Activated T-cell treated with anti-CD3 and anti-CD28 coated beads, Interleukin-2, amount 50 U/mL, for 72 hours (primary cell): ENCODE measurements at regions not wholly inside any gene's neighbourhood (a gene's known extent, or its start where the extent isn't known, plus 50 kb on each side); places are given as distances from the start of the nearest gene placed in this dataset.
A peak's percentile ranks its signal among the peaks of the same experiment; 100 is the strongest.

ENCODE experiments used
- ATAC-seq, 2 donors: fragments of 150-1000 bp; cut with Tn5 transposase; replicated peaks in 1 of 2; 2 replicates each; pipeline ENCODE4 v1.10.0; 2021; ENCODE audit warnings: moderate library complexity in 2 of 2, mild to moderate bottlenecking in 1 of 2
- DNase-seq, 2 donors: peaks; one replicate each; pipeline ENCODE4 v3.0.0; 2021 to 2022; ENCODE audit warnings: mixed read lengths in 1 of 2
- H3K27ac Mint-ChIP-seq: one replicate; pipeline ENCODE4 v1.8.0; 2022; ENCODE audit warnings: mild to moderate bottlenecking, moderate library complexity, mixed read lengths
- H3K27me3 Mint-ChIP-seq: one replicate; pipeline ENCODE4 v1.8.0; 2022; ENCODE audit warnings: low read depth, mixed read lengths
- H3K36me3 Mint-ChIP-seq, 2 donors: one replicate each; pipeline ENCODE4 v1.8.0; 2022; ENCODE audit warnings: mixed read lengths in 2 of 2, mild to moderate bottlenecking in 1 of 2; ENCODE audit not compliant: insufficient read depth in 2 of 2
- H3K4me1 Mint-ChIP-seq: one replicate; pipeline ENCODE4 v1.8.0; 2022; ENCODE audit warnings: low read depth, mixed read lengths
- H3K4me3 Mint-ChIP-seq, 2 donors: one replicate each; pipeline ENCODE4 v1.8.0; 2022; ENCODE audit warnings: mild to moderate bottlenecking in 2 of 2, mixed read lengths in 2 of 2, moderate library complexity in 2 of 2
- H3K9me3 Mint-ChIP-seq, 2 donors: one replicate each; pipeline ENCODE4 v1.8.0; 2022; ENCODE audit warnings: mixed read lengths in 2 of 2

DNA sequence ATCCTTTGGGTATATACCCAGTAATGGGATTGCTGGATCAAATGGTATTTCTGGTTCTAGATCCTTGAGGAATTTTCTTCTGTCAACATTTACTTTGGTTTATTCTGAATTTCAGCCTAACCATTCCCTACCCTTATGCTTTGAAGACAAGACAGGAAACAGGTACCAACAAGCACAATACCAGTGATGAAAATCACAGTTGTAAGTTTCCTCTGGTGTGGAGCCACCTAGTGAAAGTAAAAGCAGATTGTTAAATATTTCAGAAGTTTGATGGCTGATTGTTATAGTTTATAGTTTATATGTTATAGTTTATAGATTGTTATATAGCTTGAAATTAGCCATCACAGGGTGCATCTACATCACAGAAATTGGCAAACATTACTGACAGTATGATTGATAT is 104.5 kb upstream of the AGA start:
- no peaks in the 10 kb centered on the region for H3K4me1 Mint-ChIP-seq
- H3K27me3 Mint-ChIP-seq: no peaks in the 10 kb centered on the region
- DNase-seq (no peak), ATAC-seq (no peak)
- no peak overlapping the region for H3K27ac Mint-ChIP-seq
- H3K4me3 Mint-ChIP-seq: no peak overlapping the region
- peaks cover 0 to 3% of the 10 kb centered on the region in 2 donors for H3K9me3 Mint-ChIP-seq
- H3K36me3 Mint-ChIP-seq: peaks cover 0 to 3% of the 10 kb centered on the region in 2 donors

DNA sequence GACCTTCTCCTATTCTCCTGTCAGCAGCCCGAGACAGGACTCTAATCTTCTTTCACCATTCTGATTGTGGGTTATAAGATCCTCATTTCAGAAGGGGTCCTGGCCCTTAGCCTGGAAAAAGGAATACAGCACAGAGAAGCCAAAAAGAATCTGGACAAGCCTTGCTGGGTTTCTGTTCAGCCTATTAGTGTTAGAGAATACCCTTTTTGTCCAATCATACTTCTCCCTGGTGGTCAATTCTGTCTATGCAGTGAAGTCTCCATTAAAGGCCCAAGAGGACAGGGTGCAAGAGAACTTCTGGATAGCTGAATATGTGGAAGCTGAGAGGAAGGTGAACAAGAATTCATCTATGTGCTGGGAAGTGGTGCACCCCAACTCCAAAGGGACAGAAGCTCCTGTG is 105.7 kb upstream of the AGA start:
- no peak for ATAC-seq
- no peaks in the 10 kb centered on the region for H3K27me3 Mint-ChIP-seq
- H3K4me1 Mint-ChIP-seq: no peaks in the 10 kb centered on the region
- H3K4me3 Mint-ChIP-seq: no peak overlapping the region
- DNase-seq: no peak
- no peak overlapping the region for H3K27ac Mint-ChIP-seq
- H3K36me3 Mint-ChIP-seq: no peaks in the 10 kb centered on the region
- no peaks in the 10 kb centered on the region for H3K9me3 Mint-ChIP-seq

DNA sequence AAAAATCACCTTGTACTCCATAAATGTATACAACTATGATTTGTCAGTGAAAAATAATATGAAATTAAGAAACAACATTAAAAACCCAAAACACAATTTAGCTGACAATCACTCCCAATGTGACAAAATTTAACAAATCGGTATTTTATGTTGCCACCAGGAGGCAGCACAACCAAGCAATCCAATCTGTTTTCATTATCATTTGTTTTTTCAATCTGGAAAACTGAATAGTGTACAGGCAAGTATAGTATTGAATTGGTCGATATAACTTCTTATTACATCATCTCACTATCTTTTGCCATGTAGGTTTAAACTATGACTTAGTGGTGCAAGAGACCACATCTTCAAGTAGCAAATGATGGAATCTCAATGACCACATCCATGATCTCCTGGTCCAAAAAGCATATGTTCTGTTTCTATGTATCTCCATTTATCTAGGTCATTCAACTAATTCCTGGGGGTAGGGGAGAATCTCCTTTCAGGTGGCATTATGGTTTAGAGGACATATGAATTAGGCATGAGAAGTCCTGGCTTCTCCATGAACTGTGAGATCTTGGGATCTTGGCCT is 112.9 kb upstream of the AGA start:
- H3K36me3 Mint-ChIP-seq: no peaks in the 10 kb centered on the region
- no peak overlapping the region for H3K4me3 Mint-ChIP-seq

DNA sequence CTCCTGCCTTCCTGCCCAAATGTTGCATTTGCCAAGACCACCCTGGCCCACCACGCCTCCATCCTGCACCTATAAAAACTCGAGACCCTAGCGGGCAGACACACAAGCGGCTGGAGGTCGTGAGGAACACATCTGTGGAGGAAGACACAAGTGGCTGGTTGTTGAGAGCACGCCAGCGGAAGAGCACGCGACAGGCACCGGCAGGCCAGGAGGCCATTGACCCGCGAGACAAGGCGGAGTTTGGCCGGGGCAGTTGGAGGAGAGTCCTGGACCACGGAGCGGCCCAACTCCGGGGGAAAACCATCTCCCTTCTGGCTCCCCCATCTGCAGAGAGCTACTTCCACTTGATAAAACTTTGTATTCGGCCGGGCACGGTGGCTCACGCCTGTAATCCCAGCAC is 115.2 kb upstream of the AGA start:
- no peaks in the 10 kb centered on the region for H3K9me3 Mint-ChIP-seq
- H3K36me3 Mint-ChIP-seq: no peaks in the 10 kb centered on the region
- H3K4me1 Mint-ChIP-seq: no peaks in the 10 kb centered on the region
- no peak overlapping the region for H3K27ac Mint-ChIP-seq
- ATAC-seq (no peak), DNase-seq (no peak)
- no peak overlapping the region for H3K4me3 Mint-ChIP-seq
- H3K27me3 Mint-ChIP-seq: no peaks in the 10 kb centered on the region

More for the DNA sequence above, 112.9 kb upstream of the AGA start:
- DNase-seq: peak; percentile 7 to 25
- Mint-ChIP-seq H3K27ac (no peak overlapping the region), H3K27me3 (no peaks in the 10 kb centered on the region), H3K9me3 (no peaks in the 10 kb centered on the region), H3K4me1 (no peaks in the 10 kb centered on the region)
- ATAC-seq: no peak

DNA sequence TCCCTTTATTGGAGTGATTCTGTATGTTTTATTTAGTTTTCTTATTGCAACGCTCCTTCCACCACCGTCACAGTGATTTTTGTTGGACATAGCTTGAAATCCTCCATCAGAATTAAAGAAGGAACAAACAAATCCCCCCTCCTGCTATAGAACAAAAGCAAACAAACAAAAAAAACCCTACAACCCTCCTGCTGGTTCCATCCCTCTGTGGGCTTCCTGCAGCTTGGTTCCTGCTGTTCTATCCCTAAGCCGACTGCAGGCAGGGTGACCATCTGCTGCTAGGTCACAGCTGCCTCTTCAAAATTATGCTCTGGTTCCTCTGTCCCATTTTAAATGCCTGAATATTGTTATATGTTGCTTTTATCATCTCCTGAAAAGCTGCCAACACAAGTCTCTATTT is 116.8 kb upstream of the AGA start:
- no peaks in the 10 kb centered on the region for H3K27me3 Mint-ChIP-seq
- ATAC-seq (no peak), DNase-seq (no peak)
- H3K36me3 Mint-ChIP-seq: no peaks in the 10 kb centered on the region
- no peak overlapping the region for H3K4me3 Mint-ChIP-seq
- no peaks in the 10 kb centered on the region for H3K4me1 Mint-ChIP-seq
- H3K27ac Mint-ChIP-seq: no peak overlapping the region
- H3K9me3 Mint-ChIP-seq: no peaks in the 10 kb centered on the region

DNA sequence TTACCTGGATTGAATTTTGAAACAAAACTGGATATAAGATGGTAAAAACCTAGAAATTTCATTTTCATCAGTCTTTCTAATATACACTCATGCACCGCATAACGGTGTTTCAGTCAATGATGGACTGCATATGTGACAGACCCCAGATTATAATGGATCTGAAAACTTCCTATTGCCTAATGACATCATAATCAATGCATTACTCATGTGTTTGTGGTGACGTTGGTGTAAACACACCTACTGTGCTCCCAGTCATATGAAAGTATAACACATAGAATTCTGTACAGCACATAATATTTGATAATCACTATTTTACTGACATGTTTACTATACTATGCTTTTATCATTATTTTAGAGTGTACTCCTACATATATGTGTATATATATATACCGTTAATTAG is 119.9 kb upstream of the AGA start:
- no peaks in the 10 kb centered on the region for H3K9me3 Mint-ChIP-seq
- DNase-seq (no peak), ATAC-seq (no peak)
- H3K27me3 Mint-ChIP-seq: no peaks in the 10 kb centered on the region
- no peak overlapping the region for H3K4me3 Mint-ChIP-seq
- H3K36me3 Mint-ChIP-seq: no peaks in the 10 kb centered on the region
- no peaks in the 10 kb centered on the region for H3K4me1 Mint-ChIP-seq
- H3K27ac Mint-ChIP-seq: no peak overlapping the region

DNA sequence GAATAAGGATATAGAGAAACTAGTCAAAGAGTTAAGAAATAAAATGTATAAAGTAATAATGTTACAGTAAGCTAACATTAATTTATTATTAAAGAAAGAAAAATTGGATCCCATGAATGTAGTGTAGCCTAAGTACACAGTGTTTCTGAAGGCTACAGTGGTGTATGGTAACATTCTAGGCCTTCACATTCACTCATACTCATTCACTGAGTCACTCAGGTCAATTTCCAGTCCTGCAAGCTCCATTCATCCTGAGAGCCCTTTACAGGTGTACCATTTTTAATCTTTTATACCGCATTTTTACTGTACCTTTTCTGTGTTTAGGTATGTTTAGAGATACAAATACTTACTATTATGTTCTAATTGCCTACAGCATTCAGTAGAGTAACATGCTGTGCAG is 120.6 kb upstream of the AGA start:
- Mint-ChIP-seq H3K36me3 (no peaks in the 10 kb centered on the region), H3K4me3 (no peak overlapping the region), H3K27ac (no peak overlapping the region), H3K4me1 (no peaks in the 10 kb centered on the region), H3K27me3 (no peaks in the 10 kb centered on the region), H3K9me3 (no peaks in the 10 kb centered on the region)
- DNase-seq (no peak), ATAC-seq (no peak)

DNA sequence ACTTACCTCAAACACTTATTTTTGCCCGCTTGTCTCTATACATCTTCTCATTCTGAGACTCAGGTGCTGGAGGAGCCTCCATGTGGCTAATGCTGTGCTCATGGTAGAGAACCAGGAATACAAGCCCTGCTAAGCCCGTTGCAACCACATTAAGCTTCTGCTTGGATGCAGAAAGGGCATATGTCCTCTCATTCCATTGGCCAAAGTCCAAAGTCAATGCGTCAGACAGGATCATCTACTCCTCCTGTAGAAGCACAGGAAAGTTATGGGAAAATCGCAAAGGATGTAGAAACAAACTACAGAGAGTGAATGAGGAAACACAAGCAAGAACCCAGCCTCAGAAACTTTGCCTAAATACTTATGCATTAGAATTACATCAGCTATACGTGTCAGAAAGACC is 124.5 kb upstream of the AGA start:
- ATAC-seq: no peak
- no peak for DNase-seq
- Mint-ChIP-seq H3K27me3 (no peaks in the 10 kb centered on the region), H3K27ac (no peak overlapping the region), H3K9me3 (no peaks in the 10 kb centered on the region), H3K4me1 (no peaks in the 10 kb centered on the region), H3K36me3 (no peaks in the 10 kb centered on the region), H3K4me3 (no peak overlapping the region)

DNA sequence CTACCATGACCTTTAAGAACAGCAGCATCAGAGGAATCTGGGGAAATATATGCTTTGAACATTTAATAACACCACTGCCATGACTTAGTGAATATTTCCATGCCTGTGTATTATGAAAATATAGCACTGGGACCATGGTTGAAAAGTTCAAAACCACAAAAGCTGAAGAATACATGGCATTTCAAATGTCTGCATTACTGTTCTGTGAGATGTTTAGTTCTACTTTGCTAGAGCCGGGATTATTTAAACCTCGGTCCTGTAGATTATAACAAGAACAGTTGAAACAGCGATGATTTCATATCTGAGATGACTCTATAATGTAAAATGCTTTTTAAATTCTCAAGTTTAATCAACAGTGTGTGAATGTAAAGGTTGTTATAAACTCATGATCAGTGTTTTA is 126.7 kb upstream of the AGA start:
- Mint-ChIP-seq H3K36me3 (no peaks in the 10 kb centered on the region), H3K27me3 (no peaks in the 10 kb centered on the region), H3K9me3 (no peaks in the 10 kb centered on the region), H3K27ac (no peak overlapping the region), H3K4me3 (no peak overlapping the region), H3K4me1 (no peaks in the 10 kb centered on the region)
- ATAC-seq (no peak), DNase-seq (no peak)

DNA sequence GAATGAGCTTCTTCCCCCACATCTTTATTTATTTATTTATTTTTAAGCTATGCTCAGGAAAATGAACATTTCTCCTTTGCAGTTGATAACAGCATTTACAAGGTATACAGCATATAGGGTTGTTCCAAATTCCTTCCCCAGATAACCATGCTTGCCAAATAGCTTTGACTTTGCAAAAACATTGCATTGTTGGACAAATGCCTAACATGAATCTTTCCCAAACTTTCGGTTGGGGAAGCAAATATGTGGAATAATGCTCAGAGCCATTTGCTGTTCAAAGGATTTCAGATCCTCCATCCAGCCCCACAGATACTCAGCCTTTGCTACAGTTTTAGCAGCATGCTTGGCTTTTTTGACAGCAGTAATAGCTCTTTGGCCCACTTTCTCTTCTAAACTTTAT is 127.2 kb upstream of the AGA start:
- Mint-ChIP-seq H3K27me3 (no peaks in the 10 kb centered on the region), H3K36me3 (no peaks in the 10 kb centered on the region), H3K4me3 (no peak overlapping the region), H3K9me3 (no peaks in the 10 kb centered on the region), H3K4me1 (no peaks in the 10 kb centered on the region), H3K27ac (no peak overlapping the region)
- no peak for DNase-seq
- no peak for ATAC-seq

DNA sequence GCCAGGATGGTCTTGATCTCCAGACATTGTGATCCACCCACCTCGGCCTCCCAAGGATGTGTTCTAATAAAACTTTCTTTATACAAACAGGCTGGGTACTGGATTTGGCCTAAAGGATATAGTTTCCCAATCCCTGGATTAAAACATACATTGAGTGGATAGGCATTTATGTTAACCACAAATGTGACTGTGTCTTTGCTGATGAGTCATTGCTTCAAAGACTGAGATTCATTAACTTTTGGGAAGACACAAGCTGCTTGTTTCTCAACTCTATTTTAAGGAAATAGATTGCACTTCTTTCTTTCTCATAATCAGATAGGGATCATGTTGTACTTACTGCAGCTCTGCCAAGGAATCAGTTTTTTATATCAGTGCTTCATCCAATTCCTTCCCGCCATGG is 131.3 kb upstream of the AGA start:
- ATAC-seq (no peak), DNase-seq (no peak)
- Mint-ChIP-seq H3K9me3 (no peaks in the 10 kb centered on the region), H3K4me3 (no peak overlapping the region), H3K36me3 (no peaks in the 10 kb centered on the region), H3K4me1 (no peaks in the 10 kb centered on the region), H3K27ac (no peak overlapping the region), H3K27me3 (no peaks in the 10 kb centered on the region)

DNA sequence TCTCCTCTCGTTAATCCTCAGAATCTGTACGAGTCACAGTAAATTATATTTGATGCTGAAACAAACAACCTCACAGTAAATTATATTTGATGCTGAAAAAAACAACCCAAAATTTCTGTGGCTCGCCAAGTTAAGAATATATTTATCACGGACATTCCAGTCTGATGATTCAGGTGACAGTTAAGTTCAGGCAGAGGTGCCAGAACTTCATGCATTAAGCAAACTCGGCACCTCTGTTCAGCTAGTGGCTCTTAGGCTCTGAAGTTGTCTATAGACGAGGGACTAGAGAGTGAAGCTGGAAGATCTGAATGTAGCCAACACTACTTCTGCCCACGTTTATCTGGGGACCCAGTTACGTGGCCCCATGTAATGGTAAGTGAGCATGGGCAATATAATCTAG is 132.2 kb upstream of the AGA start:
- Mint-ChIP-seq H3K4me3 (no peak overlapping the region), H3K27me3 (no peaks in the 10 kb centered on the region), H3K36me3 (no peaks in the 10 kb centered on the region), H3K4me1 (no peaks in the 10 kb centered on the region), H3K9me3 (no peaks in the 10 kb centered on the region), H3K27ac (no peak overlapping the region)
- no peak for DNase-seq
- ATAC-seq: no peak

DNA sequence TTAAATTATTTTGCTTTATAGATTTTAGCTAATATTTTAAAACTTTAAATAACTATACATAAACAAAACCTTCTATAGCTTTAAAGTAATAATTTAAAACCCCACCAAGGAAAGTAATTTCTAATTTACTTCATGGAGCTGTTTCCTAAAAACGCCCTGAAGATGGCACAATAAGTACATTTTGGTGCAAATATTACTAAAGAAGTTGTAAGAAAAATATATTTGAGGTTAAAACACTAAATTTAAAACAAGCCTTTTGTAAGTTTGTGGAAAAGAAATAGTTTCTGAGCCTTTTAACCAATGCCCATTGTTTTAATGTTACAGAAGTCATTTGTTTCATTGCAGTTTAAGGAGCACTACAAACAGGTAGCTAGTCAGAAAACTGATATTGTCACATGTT is 137.4 kb upstream of the AGA start:
- Mint-ChIP-seq H3K4me1 (no peaks in the 10 kb centered on the region), H3K27me3 (no peaks in the 10 kb centered on the region), H3K27ac (no peak overlapping the region), H3K4me3 (no peak overlapping the region), H3K36me3 (no peaks in the 10 kb centered on the region), H3K9me3 (no peaks in the 10 kb centered on the region)
- no peak for ATAC-seq
- no peak for DNase-seq

DNA sequence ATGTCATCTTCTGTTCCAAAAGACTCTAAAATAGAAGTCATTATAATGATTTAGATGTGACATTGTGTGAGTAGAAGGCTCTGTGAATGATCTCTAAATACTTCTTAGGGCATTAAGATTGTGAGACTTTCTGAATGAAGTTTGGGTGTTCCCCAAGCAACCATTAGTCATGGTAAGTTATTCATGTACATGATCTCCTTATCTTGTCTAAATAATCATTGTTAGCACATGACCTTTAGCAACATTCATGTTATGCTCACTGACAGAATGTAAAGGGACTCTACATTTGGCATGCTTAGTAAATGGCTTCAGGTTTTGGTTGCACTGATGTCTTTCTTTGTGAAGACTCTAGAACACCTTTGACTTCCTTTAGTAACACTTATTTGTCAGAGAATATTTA is 140.8 kb upstream of the AGA start:
- H3K27ac Mint-ChIP-seq: no peak overlapping the region
- DNase-seq: no peak
- no peak overlapping the region for H3K4me3 Mint-ChIP-seq
- no peaks in the 10 kb centered on the region for H3K4me1 Mint-ChIP-seq
- peak; percentile 36 to 60 for ATAC-seq
- no peaks in the 10 kb centered on the region for H3K9me3 Mint-ChIP-seq
- no peaks in the 10 kb centered on the region for H3K36me3 Mint-ChIP-seq
- H3K27me3 Mint-ChIP-seq: no peaks in the 10 kb centered on the region
